Keratinocyte (primary cell): ENCODE measurements at regions not wholly inside any gene's neighbourhood (a gene's known extent, or its start where the extent isn't known, plus 50 kb on each side); places are given as distances from the start of the nearest gene placed in this dataset.

Experiments
- DNase-seq: peaks from one replicate; pipeline ENCODE4 v3.0.0-alpha.2; 2011; ENCODE audit warnings: low read depth, missing footprints, low spot score
- FAIRE-seq: peaks from 2 replicates; lab custom pipeline; 2011; peaks lifted over from hg19 to GRCh38; lab: Jason Lieb, UNC
- H2AFZ ChIP-seq: 2 replicates; pipeline ENCODE4 v1.6.0; 2012; ENCODE audit warnings: low read length, control low read depth, inconsistent platforms; ENCODE audit not compliant: control insufficient read depth
- H3K27ac ChIP-seq: 2 replicates; pipeline ENCODE4 v1.5.1; 2011; ENCODE audit warnings: low read length; ENCODE audit not compliant: control insufficient read depth, insufficient read depth
- H3K27me3 ChIP-seq: 3 replicates; pipeline ENCODE4 v1.6.0; 2011; ENCODE audit warnings: low read length; ENCODE audit not compliant: control insufficient read depth, insufficient read depth; ENCODE audit errors: extremely low read depth
- H3K36me3 ChIP-seq, 2 experiments: 2 replicates in 1 of 2; 3 replicates in 1 of 2; pipeline ENCODE4 v1.5.1; 2011; ENCODE audit warnings: low read length in 2 of 2, mild to moderate bottlenecking in 1 of 2; ENCODE audit not compliant: control insufficient read depth in 2 of 2, insufficient read depth in 2 of 2; ENCODE audit errors: extremely low read depth in 1 of 2
- H3K4me1 ChIP-seq: 3 replicates; pipeline ENCODE4 v1.5.1; 2011; ENCODE audit warnings: low read length; ENCODE audit not compliant: control insufficient read depth, insufficient read depth; ENCODE audit errors: extremely low read depth
- H3K4me2 ChIP-seq: 3 replicates; pipeline ENCODE4 v1.6.0; 2011; ENCODE audit warnings: low read depth, low read length; ENCODE audit not compliant: control insufficient read depth, insufficient read depth; ENCODE audit errors: extremely low read depth
- H3K4me3 ChIP-seq, 3 experiments: fragments of 200-600 bp in 1 of 3; sonication (generic) in 1 of 3; 2 replicates in 2 of 3; 3 replicates in 1 of 3; pipeline ENCODE4 v1.5.1; 2011 to 2016; ENCODE audit warnings: low read length in 3 of 3, mild to moderate bottlenecking in 3 of 3, control low read depth in 2 of 3, inconsistent platforms in 1 of 3, low read depth in 1 of 3, mixed read lengths in 1 of 3, mixed run types in 1 of 3, moderate library complexity in 1 of 3; ENCODE audit not compliant: control insufficient read depth in 2 of 3, insufficient read depth in 2 of 3; ENCODE audit errors: extremely low read depth in 1 of 3
- H3K79me2 ChIP-seq: 2 replicates; pipeline ENCODE4 v1.6.0; 2012; ENCODE audit warnings: low read length; ENCODE audit not compliant: control insufficient read depth, insufficient read depth
- H3K9ac ChIP-seq: 3 replicates; pipeline ENCODE4 v1.6.0; 2011; ENCODE audit warnings: low read length; ENCODE audit not compliant: control insufficient read depth, insufficient read depth; ENCODE audit errors: extremely low read depth
- H3K9me1 ChIP-seq: 3 replicates; pipeline ENCODE4 v1.6.0; 2011; ENCODE audit warnings: low read length; ENCODE audit not compliant: control insufficient read depth, insufficient read depth; ENCODE audit errors: extremely low read depth
- H3K9me3 ChIP-seq: 2 replicates; pipeline ENCODE4 v1.5.1; 2012; ENCODE audit warnings: low read depth, low read length; ENCODE audit not compliant: control insufficient read depth
- H4K20me1 ChIP-seq: 3 replicates; pipeline ENCODE4 v1.6.0; 2011; ENCODE audit warnings: low read length; ENCODE audit not compliant: control insufficient read depth, insufficient read depth; ENCODE audit errors: extremely low read depth
- EZH2 ChIP-seq: IDR thresholded peaks from one replicate; pipeline ENCODE4 v1.6.1; 2012; ENCODE audit warnings: inconsistent platforms, mild to moderate bottlenecking, low read length, moderate library complexity
- dilution Hi-C: fragments of 300-500 bp; cut with MboI; formaldehyde crosslinking; loops from one replicate; pipeline ENCODE4 v1.7.0; 2020; ENCODE audit warnings: low sequenced_read_pairs; ENCODE audit not compliant: extremely low pct_ligation_motif_present
- TF ChIP-seq, protein P1 (sequence below), 3 experiments: IDR thresholded peaks in 1 of 3; conservative IDR thresholded peaks in 1 of 3; optimal IDR thresholded peaks in 1 of 3; 2 replicates in 2 of 3; 3 replicates in 1 of 3; pipeline versions ENCODE3 to v1.5.1; 2011; ENCODE audit warnings: low read length in 3 of 3, mild to moderate bottlenecking in 3 of 3, moderate library complexity in 2 of 3, control low read depth in 1 of 3, inconsistent platforms in 1 of 3; ENCODE audit not compliant: insufficient read depth in 2 of 3; ENCODE audit errors: extremely low read depth in 1 of 3

DNA sequence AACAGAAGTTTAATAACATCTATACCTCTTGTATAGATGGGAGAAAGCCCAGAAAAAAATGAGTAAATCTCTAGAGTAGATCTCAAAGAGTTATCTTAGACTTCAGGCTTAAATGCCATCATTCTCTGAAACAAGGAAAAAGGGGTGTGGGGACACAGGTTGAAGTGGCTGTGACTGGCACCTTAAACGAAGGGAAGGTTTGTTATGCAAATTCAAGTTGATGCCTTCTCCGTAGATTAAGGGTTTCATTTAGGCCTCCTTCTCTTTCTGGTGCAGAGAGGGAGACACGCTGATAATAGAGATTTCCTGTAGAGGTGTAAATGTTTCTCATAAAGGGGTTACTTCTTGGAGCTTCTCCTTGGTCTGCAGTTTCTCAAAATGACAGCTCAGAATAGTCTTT lies 252.1 kb downstream of the CD83 start:
- no peak overlapping the region for H3K4me3 ChIP-seq
- dilution Hi-C loops = no loop called here
- no peaks in the 10 kb centered on the region for H3K36me3 ChIP-seq
- no peaks in the 10 kb centered on the region for H3K9me3 ChIP-seq
- H3K4me1 ChIP-seq = no peaks in the 10 kb centered on the region
- FAIRE-seq = no peak
- no peaks in the 10 kb centered on the region for H3K9me1 ChIP-seq
- H4K20me1 ChIP-seq = no peaks in the 10 kb centered on the region
- no peak for DNase-seq
- no peak overlapping the region for H3K27ac ChIP-seq
- H3K79me2 ChIP-seq = no peaks in the 10 kb centered on the region
- H3K4me2 ChIP-seq = no peak overlapping the region
- no peaks in the 10 kb centered on the region for H3K27me3 ChIP-seq
- H3K9ac ChIP-seq = no peak overlapping the region
- no peak overlapping the region for H2AFZ ChIP-seq
- no peak for TF ChIP-seq EZH2
- TF ChIP-seq, protein P1, sequence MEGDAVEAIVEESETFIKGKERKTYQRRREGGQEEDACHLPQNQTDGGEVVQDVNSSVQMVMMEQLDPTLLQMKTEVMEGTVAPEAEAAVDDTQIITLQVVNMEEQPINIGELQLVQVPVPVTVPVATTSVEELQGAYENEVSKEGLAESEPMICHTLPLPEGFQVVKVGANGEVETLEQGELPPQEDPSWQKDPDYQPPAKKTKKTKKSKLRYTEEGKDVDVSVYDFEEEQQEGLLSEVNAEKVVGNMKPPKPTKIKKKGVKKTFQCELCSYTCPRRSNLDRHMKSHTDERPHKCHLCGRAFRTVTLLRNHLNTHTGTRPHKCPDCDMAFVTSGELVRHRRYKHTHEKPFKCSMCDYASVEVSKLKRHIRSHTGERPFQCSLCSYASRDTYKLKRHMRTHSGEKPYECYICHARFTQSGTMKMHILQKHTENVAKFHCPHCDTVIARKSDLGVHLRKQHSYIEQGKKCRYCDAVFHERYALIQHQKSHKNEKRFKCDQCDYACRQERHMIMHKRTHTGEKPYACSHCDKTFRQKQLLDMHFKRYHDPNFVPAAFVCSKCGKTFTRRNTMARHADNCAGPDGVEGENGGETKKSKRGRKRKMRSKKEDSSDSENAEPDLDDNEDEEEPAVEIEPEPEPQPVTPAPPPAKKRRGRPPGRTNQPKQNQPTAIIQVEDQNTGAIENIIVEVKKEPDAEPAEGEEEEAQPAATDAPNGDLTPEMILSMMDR (optimal IDR thresholded peaks at IDR 0.05 in 1 of 3, IDR thresholded peaks at IDR 0.05 in 1 of 3, conservative IDR thresholded peaks at IDR 0.05 in 1 of 3; ENCODE audit: extremely low read depth in 1 of 3, insufficient read depth in 2 of 3, low read length in 3 of 3) = no peak

GRCh38 chr6:14371530-14371929 lies 254.0 kb downstream of the CD83 start:
- Histone ChIP-seq H3K4me1 (no peaks in the 10 kb centered on the region), H3K4me3 (no peak overlapping the region), H2AFZ (no peak overlapping the region), H3K79me2 (no peaks in the 10 kb centered on the region), H3K27me3 (no peaks in the 10 kb centered on the region), H3K9ac (no peak overlapping the region), H3K27ac (no peak overlapping the region), H3K4me2 (no peak overlapping the region), H4K20me1 (no peaks in the 10 kb centered on the region), H3K9me1 (no peaks in the 10 kb centered on the region), H3K36me3 (no peaks in the 10 kb centered on the region), H3K9me3 (no peaks in the 10 kb centered on the region)
- FAIRE-seq (no peak), DNase-seq (no peak)
- TF ChIP-seq EZH2 = no peak
- TF ChIP-seq, protein P1 (optimal IDR thresholded peaks at IDR 0.05 in 1 of 3, IDR thresholded peaks at IDR 0.05 in 1 of 3, conservative IDR thresholded peaks at IDR 0.05 in 1 of 3; ENCODE audit: extremely low read depth in 1 of 3, insufficient read depth in 2 of 3, low read length in 3 of 3) = no peak
- dilution Hi-C loops = no loop called here
